ENCODE measurements at regions not wholly inside any gene's neighbourhood (a gene's known extent, or its start where the extent isn't known, plus 50 kb on each side); places are given as distances from the start of the nearest gene placed in this dataset.
"Not testable (repeated sequence)": the region's sequence is repeated elsewhere in the genome, so short reads cannot be mapped to it uniquely, and the experiment has no call there.

DNA sequence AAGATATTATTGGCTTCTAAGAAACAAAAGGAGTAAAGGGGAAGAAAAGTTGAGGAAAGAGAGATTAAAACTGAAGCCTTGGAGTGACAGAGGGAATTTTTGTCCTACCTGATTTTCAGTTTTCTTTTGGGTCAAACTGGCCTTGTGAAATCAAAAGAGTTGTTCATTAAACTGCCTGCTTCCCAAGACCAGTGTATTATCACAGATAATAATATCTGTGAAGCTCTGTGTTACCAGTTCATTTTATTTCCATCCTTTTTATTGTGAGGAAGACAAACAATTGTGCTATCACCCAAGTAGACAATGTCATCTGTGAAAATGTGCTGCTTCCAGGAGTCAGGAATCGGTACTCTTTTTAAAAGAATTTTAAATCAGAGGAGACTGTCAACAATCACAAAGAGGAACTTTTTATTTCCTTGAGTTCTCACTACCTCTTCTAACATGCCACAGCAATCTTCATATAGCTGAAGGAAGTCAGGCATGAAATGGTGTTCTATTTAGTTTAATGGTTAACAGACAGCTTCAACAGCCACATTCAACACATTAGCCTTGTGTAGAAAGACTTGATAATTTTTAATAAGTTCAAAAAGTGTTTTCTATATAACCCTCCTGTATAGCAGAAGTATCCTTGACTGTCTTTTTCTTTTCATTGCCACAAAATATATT is 554.8 kb downstream of the PIK3C3 start:
- no peak for DNase-seq (ENCODE audit: low spot score)
- intact Hi-C loops (cut with DNase I) = no loop called here

DNA sequence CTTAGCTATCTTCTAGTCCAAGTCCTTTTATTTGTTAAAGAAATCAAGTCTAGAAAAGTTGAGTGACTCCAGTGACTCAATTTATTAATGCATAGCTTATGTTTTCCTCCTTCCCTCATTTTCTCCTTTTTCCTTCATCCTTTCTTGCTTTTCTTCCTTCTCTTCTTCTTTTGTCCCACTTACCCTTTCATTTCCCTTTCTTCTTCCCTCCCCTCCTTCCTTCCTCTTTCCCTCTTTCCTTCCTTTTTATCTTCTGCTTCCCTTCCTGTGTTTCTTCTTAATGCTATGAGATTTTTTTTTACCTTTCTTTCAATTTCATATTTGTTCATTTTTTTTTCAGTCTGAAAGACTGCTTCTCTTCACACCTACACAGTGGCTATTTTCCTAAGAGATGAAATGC is 555.5 kb downstream of the PIK3C3 start:
- intact Hi-C loops (cut with DNase I) = no loop called here
- DNase-seq (ENCODE audit: low spot score) = no peak

DNA sequence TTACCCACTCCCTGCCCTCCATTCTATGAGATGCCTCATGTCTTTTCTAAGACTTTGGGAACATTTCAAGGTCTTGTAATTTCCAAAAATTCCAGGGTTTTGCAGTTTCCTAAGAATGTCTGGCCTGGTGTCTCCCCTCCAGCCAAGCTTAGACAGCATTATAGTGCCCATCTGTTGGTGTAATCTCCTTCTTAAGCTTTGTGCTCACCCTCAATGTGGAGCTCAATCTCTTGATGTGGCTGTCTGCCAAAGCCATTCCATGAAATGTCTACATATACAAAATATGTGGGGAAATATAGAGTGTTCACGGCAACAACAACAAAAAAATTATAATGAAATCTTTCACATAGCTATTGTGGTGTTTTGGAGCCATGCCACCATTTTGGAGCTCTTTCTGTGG is 558.4 kb downstream of the PIK3C3 start:
- no peak for DNase-seq (ENCODE audit: low spot score)
- intact Hi-C loops (cut with DNase I) = no loop called here

DNA sequence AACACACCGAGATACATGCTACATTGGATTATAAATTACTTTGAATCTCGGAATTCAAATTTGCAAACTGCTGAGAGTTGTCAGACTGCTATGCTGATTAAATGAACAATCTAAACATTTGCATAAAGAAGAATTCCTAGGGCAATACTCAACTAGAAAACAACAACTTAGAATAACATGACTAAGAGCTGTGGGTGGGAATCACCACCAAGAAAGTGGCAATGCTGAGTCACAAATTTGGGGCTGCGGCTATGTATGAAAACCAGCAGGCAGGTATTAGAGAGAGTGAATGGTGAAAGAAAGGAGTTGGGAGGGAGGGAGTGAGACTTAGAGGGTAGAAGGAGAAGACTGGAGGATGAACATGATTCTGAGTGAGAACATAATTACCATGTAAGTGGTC is 559.5 kb downstream of the PIK3C3 start:
- DNase-seq (ENCODE audit: low spot score) = no peak
- intact Hi-C loops (cut with DNase I) = no loop called here

DNA sequence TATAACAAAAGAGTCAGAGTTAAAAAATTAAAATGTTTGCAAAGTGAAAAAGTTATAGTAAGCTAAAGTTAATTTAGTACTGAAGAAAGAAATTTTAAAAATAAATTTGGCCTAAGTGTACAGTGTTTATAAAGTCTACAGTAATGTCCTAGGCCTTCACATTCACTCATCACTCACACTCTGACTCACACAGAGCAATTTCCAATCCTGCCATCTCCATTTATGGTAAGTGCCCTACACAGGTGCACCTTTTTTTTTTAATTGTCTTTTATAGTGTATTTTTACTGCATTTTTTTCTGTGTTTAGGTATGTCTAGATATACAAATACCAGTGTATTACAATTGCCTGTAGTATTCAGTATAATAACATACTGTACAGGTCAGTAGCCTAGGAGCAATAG is 562.9 kb downstream of the PIK3C3 start:
- intact Hi-C loops (cut with DNase I) = no loop called here
- no peak for DNase-seq (ENCODE audit: low spot score)

DNA sequence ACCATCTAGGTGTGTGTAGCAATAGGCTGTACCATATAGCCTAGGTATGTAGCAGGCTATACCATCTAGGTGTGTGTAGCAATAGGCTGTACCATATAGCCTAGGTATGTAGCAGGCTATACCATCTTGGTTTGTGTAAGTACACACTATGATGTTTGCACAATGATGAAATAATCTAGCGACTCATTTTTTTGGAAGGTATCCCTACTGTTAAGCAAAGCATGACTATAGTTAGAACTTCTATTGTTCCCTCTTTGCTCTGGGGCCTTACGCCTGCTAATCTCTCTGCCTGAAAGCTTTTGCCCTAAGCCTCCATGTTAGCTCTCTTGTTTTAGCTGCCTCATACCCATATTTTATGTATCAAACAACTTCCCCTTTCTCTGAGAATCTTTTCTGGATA is 563.3 kb downstream of the PIK3C3 start:
- intact Hi-C loops (cut with DNase I); DNase-seq (ENCODE audit: low spot score): not testable (repeated sequence)

DNA sequence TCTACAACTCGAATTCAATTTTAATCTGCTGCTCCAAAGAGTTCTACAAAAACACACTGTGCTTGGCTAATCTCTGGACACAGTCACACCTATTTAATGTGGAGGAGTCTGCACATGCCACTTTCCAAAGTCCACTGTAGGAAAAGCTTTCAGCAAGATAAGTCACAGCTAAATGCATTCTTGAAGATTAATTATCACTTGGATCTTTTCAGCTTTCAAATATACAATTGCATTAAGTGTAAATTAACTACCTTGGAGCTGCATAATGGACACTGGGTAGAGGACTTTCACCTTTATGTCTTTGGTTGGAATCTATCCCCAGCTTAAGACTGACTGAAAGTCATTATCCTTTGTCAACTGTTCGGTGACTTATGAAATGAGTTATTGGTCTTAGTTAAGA is 565.1 kb downstream of the PIK3C3 start:
- no peak for DNase-seq (ENCODE audit: low spot score)
- intact Hi-C loops (cut with DNase I) = no loop called here

DNA sequence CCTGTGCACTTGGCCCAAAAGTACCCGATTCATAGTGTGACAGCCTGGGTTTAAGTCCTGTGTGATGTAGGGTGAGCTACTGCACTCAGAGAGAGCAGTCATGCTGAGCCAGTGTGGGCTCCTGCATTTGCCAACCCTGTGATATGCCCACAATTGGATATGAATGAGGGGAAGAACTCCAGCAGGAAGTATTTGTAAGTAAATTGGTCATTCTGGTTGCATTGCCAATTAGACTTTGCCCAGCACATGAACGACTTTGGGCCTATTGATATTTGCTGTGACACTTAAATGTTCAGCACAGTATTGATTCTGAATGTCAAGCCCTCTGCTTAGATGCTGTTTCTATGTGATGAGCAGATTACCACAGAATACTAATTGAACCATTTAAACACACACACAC is 570.9 kb downstream of the PIK3C3 start:
- DNase-seq (ENCODE audit: low spot score) = no peak
- intact Hi-C loops (cut with DNase I) = no loop called here

DNA sequence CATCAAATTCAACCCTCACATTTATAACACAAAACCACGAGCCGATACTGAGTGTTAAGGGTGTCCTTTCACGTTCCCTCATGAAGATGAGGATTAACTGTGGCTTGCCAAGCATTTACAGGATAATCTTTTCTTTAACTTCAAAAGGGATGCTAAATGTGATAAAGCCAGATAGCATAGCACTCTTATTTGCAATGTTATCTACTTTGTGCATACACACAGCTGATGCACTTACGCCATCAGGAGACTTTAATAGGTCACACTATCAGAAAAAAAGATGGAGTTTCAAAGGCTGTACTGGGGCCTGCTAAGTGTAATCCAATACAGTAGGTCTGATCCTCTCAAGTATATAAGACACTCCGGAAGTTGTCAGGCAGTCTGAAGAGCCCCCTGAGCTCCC is 572.7 kb downstream of the PIK3C3 start:
- no peak for DNase-seq (ENCODE audit: low spot score)
- intact Hi-C loops (cut with DNase I) = no loop called here

DNA sequence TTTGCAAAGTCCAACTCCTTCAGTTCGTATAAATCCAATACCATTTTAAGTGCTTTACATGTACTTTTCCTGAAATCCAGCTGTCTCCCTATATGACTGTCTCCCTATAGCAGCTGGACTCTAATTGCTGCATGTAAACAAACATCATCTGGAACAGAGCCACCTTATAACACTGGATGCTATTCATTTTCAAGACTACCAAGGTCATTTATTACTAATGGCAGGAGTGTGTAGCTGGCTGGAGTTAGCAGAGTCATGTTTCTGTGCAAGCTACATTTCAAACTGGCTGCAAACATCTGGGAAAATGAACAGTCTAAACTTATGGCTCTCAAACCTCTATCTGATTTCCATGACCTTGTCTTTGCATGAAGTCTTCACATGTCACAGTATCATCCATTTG is 575.2 kb downstream of the PIK3C3 start:
- no peak for DNase-seq (ENCODE audit: low spot score)

DNA sequence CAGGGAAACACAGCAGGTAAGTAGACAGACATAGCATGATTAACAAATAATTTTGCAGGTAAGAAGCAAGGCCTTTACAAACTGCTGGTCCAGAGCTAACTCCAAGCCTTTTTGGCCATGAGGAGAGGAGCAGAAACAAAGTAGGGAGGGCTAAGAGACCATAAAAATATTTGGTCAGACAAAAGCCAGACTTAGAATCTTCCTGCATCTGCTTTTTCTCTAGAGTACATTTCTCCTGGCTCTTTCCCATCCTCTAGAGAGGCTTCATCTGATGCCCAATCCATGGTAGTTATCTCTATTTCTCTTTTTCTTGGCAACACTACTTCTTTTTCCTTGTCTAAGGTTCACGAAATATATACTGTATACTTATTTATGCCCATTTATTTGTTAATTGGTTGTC is 577.1 kb downstream of the PIK3C3 start:
- no peak for DNase-seq (ENCODE audit: low spot score)
- intact Hi-C loops (cut with DNase I) = no loop called here

More for the DNA sequence above, 575.2 kb downstream of the PIK3C3 start:
- intact Hi-C loops (cut with DNase I) = no loop called here

DNA sequence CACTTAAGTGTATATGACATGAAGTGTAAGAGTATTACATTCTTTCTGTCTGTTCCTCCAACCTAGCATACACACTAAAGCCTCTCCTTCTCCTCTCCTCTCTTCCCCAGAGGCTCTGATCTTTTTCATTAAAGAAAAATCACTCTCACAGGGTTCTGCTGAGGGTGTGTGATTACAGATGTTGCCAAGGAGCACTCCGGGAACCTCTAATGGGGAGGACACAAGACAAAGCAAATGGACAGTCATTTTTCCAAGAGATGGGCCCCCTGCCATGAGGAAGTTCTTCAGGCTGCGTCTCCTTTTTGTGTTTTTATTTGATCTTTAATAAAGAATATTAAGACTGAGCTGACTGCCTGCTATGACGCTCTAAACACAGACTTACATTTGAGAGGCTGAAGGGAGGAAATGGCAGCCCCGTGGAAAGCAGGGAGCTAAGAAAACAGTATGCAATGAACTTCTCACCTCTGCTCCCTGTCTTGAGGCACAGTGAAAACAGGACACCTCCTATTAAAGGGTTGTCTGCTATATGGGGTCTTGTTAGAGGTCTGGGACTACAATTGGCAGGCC is 578.1 kb downstream of the PIK3C3 start:
- DNase-seq (ENCODE audit: low spot score) = no peak
- intact Hi-C loops (cut with DNase I) = no loop called here

DNA sequence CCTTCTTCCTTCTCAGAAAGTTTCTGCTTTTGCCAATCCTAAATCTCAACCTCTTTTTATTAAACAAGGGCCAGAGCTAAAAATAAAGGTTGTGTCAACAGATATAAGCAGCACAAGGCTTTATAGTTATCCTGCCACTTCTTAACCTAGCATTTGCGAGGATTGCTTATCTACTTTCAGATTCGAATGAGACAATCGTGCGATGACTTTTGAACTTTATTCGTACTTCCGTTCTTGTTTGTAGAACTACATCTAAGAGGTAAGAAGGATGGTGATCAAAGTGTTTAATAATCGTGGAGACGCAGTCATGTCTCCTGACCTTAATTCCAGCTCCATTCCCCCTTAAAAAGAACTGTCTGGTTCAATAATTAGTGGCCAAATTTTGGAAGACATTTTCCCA is 578.6 kb downstream of the PIK3C3 start:
- DNase-seq (ENCODE audit: low spot score) = no peak
- intact Hi-C loops (cut with DNase I) = no loop called here

DNA sequence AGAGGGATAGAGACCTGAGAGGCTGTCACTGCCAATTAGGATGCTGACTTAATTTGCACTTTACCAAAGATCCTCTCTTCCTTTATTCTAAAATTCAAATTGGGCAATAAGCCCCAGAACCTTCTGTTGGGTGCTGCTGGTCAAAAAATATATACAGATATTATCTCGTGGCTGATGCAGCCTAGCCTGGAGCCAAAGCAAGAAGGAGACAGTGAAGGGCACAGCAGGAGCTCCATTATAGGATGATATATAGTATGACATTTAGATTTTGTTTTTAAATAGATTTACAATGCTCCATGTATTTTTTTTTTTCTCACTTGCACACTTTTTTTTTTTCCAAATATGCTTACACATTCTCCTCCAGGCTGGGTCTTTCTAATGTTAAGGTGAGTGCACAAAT is 579.3 kb downstream of the PIK3C3 start:
- DNase-seq (ENCODE audit: low spot score) = no peak
- intact Hi-C loops (cut with DNase I) = no loop called here

DNA sequence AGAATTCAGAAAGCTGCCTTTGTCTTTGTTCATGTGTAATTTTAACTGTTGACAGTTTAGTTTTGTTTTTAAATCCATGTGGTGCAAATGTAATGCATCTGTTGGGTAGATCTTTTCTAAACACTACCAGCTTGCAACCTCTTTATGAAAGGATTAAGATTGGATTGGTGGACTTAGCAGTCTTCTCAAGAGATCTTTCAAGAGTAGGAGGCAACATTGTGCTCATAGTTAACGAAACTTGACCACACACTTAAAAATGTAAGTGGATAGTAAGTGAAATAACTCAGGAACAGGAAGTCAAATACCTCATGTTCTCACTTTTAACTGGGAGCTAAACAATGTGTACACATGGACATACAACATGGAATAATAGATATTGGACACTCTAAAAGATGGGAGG is 579.0 kb downstream of the RIT2 start:
- intact Hi-C loops (cut with DNase I) = no loop called here
- DNase-seq (ENCODE audit: low spot score) = no peak

DNA sequence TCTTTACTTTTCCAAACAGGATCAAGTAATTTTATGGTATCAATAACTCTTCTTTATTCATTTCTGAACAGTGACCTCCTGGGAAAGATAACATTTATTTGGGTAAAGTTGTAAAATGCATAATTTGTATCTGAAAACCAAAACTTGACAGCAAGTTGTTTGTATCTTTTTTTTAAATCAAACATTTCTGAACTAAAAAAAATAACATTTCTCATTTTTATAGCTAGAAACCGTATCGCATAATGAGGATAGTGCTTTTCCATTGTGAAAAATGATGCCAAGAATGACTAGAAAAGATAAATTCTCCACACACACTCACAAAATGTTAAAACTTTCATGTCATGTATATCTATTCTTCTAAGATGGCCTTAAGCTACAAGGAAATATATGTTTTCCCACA is 578.2 kb downstream of the RIT2 start:
- intact Hi-C loops (cut with DNase I) = no loop called here
- no peak for DNase-seq (ENCODE audit: low spot score)

DNA sequence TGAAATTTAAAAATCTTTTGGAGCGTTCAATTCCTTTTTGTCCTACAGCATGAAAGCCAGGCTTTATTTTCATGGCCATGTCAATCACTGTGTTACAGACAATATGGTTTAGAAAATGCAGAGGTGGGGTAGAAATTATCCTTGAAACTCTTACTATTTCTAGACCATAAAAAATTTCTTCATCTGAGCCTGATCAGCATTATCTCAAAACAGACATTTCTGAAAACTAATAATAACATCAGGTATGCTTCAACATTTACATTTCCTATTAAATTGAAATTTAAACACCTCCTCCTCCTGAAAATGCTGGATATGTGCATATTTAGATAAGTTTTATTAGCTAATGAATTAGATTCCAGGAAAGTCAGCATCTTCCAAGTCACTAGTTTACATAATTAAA is 570.6 kb downstream of the RIT2 start:
- no peak for DNase-seq (ENCODE audit: low spot score)
- intact Hi-C loops (cut with DNase I) = no loop called here

DNA sequence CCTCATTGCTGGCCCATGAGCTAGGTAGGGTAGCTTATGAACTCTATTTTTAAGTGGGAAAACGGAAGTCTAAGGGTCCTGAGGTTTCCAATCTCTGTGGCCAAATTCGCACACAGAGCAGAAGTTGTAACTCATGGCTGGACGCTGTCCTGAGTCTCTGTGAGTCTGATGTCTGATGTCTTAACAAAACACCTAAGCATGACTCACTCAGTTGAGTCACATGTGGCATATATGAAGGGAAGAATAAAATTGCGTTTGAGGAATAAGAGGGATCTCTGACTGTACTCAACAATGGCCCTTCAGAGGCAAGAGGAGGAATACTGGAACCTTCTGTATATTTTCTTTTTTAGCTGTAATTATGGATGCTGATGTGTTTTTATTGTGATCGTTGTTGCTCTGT is 569.7 kb downstream of the RIT2 start:
- DNase-seq (ENCODE audit: low spot score) = no peak
- intact Hi-C loops (cut with DNase I) = no loop called here

DNA sequence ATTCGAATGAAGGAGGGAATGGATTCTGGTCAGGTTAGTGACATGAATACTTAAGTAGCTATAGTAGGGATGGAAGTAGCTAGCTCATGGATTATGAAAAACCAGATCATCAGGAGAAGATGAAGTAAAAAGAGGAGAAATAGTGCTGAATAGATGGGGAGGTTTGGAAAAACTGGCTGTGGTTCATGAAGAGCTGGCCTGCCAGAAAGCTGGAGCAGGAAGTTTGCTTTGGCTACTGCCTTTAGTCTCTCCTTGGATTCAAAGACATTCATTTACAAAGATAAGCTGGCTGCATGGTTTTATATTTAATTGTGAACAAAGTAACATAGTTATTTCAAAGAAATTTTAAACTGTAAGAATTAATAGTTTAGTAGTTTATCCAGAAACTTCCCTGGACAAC is 567.0 kb downstream of the RIT2 start:
- no peak for DNase-seq (ENCODE audit: low spot score)

DNA sequence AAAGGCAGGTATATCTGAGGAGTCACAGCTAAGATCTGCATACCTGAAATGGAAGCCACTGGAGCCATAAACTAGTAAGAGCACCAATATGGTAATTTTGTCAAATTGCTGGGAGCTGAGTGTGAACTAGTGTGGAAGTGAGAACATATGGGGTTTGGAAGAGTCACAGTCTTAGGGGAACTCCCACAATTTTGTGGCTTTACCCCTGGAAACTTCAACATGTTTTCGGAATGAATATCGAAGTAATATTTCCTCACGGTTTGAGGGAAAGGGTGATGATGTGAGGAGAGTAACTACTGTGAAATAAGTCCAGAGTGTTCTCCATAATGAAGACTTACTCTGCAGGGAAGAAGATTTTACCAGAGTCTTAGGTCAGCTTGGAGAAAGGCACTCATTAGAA is 565.9 kb downstream of the RIT2 start:
- no peak for DNase-seq (ENCODE audit: low spot score)
- intact Hi-C loops (cut with DNase I) = no loop called here

More for the DNA sequence above, 567.0 kb downstream of the RIT2 start:
- intact Hi-C loops (cut with DNase I) = no loop called here

DNA sequence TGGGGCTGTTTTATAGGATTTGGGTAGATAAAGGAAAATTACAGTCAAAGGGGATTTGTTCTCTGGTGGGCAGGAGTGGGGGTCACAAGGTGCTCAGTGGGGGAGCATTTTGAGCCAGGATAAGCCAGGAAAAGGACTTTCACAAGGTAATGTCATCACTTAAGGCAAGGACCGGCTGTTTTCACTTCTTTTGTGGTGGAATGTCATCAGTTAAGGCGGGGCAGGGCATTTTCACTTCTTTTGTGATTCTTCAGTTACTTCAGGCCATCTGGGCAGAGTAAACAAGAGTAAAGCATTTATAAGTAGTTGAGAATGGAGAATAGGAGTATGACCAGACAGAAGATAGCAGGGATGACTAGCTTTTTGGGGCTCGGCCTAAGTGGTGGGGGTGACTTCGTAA is 562.9 kb downstream of the RIT2 start:
- intact Hi-C loops (cut with DNase I); DNase-seq (ENCODE audit: low spot score): not testable (repeated sequence)

Measured in cardiac septum (tissue), 1 donor.